ENCODE measurements at regions not wholly inside any gene's neighbourhood (a gene's known extent, or its start where the extent isn't known, plus 50 kb on each side); places are given as distances from the start of the nearest gene placed in this dataset.
"Not testable (repeated sequence)": the region's sequence is repeated elsewhere in the genome, so short reads cannot be mapped to it uniquely, and the experiment has no call there.

GRCh38 chr11:67882304-67882703, 121.6 kb downstream of the UNC93B1 start:
- TF ChIP-seq POLR2A (IDR thresholded peaks at IDR 0.05; ENCODE audit: low read length); GATA1 (IDR thresholded peaks at IDR 0.05; ENCODE audit: low read depth, low read length): not testable (repeated sequence)

Data from erythroblast (primary cell).